ENCODE measurements at regions not wholly inside any gene's neighbourhood (a gene's known extent, or its start where the extent isn't known, plus 50 kb on each side); places are given as distances from the start of the nearest gene placed in this dataset.

DNA sequence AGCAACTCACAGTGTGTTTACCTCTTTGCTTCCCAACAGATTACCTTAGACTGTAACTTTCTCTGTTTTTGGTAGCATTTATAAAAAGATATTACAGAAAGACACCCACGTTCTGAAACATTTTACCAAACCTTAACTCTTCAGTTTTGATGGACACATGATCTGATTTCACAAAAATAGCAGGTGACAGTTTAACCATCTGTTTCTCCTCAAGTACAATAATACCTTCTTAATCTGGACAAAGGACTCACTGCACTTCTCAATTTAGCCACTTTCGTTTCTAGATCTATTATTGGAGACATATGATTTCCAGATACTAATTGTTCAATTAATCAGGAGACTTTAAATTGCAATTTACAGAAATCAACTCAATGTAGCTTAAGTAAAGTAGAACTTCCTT lies 703.8 kb upstream of the KIF2B start:
- Histone ChIP-seq H3K27me3 (ENCODE audit: control insufficient read depth in 2 of 2, insufficient read depth in 2 of 2, low read length in 2 of 2) (no peaks in the 10 kb centered on the region), H3K4me1 (ENCODE audit: control insufficient read depth, extremely low read depth, insufficient read depth, low read length) (no peaks in the 10 kb centered on the region), H3K27ac (ENCODE audit: insufficient read depth, low read depth, low read length) (no peak overlapping the region), H3K4me3 (replicated peaks in 1 of 3; ENCODE audit: insufficient read depth in 1 of 3, low read depth in 1 of 3, low read length in 3 of 3) (no peak overlapping the region), H4K20me1 (replicated peaks; ENCODE audit: control insufficient read depth, extremely low read depth, insufficient read depth, low read length) (no peaks in the 10 kb centered on the region), H3K4me2 (ENCODE audit: insufficient read depth, low read length) (no peak overlapping the region), H3K9me3 (replicated peaks; ENCODE audit: control insufficient read depth, insufficient read depth, low read length) (no peaks in the 10 kb centered on the region), H3K9ac (replicated peaks; ENCODE audit: extremely low read depth, insufficient read depth, low read length) (no peak overlapping the region), H3K9me1 (replicated peaks; ENCODE audit: control insufficient read depth, extremely low read depth, insufficient read depth, low read length) (no peaks in the 10 kb centered on the region), H2AFZ (ENCODE audit: low read depth, low read length) (no peak overlapping the region), H3K79me2 (ENCODE audit: control insufficient read depth, insufficient read depth, low read length) (no peaks in the 10 kb centered on the region), H3K36me3 (ENCODE audit: control insufficient read depth in 2 of 2, extremely low read depth in 1 of 2, insufficient read depth in 2 of 2, low read length in 2 of 2) (no peaks in the 10 kb centered on the region)
- FAIRE-seq (no peak), DNase-seq (ENCODE audit: low read depth, low spot score) (no peak)
- dilution Hi-C loops (cut with MboI; ENCODE audit: extremely low pct_ligation_motif_present, low sequenced_read_pairs), result no loop called here
- no peak for TF ChIP-seq JUN (IDR thresholded peaks at IDR 0.05; ENCODE audit: borderline replicate concordance, insufficient read depth, insufficient read length, low read depth)
- TF ChIP-seq, protein P1, sequence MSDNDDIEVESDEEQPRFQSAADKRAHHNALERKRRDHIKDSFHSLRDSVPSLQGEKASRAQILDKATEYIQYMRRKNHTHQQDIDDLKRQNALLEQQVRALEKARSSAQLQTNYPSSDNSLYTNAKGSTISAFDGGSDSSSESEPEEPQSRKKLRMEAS (IDR thresholded peaks at IDR 0.05; ENCODE audit: insufficient read depth, insufficient read length), result no peak
- POLR2A ChIA-PET, result no interaction called here
- CTCF ChIA-PET, result no interaction called here
- BruUV-seq (replicated peaks), result no TSS peak
- intact Hi-C loops (cut with micrococcal nuclease), result no loop called here

DNA sequence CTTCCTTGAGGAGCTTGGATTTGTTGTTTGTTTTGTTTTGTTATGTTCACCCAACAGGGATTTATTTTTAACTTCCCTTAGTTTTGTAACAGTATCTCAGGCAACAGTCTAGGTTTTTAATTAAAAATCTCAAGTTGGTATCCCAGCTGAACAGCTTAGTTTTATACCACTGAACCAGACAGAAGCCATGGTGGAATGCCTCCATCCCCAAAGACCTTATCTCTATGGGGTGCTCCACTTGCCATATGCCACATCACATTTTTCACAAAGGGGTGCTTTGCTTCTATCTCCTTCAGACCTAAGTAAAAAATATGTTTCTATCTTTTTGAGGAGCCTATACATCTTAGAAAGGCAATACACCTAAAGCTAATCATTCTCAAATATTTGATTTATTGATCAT lies 715.8 kb upstream of the KIF2B start:
- Histone ChIP-seq H3K9ac (replicated peaks; ENCODE audit: extremely low read depth, insufficient read depth, low read length) (no peak overlapping the region), H3K27ac (ENCODE audit: insufficient read depth, low read depth, low read length) (no peak overlapping the region), H3K4me1 (ENCODE audit: control insufficient read depth, extremely low read depth, insufficient read depth, low read length) (no peaks in the 10 kb centered on the region), H3K9me1 (replicated peaks; ENCODE audit: control insufficient read depth, extremely low read depth, insufficient read depth, low read length) (no peaks in the 10 kb centered on the region), H3K9me3 (replicated peaks; ENCODE audit: control insufficient read depth, insufficient read depth, low read length) (no peaks in the 10 kb centered on the region), H3K36me3 (ENCODE audit: control insufficient read depth in 2 of 2, extremely low read depth in 1 of 2, insufficient read depth in 2 of 2, low read length in 2 of 2) (no peaks in the 10 kb centered on the region), H3K4me3 (replicated peaks in 1 of 3; ENCODE audit: insufficient read depth in 1 of 3, low read depth in 1 of 3, low read length in 3 of 3) (no peak overlapping the region), H3K79me2 (ENCODE audit: control insufficient read depth, insufficient read depth, low read length) (no peaks in the 10 kb centered on the region), H2AFZ (ENCODE audit: low read depth, low read length) (no peak overlapping the region), H3K4me2 (ENCODE audit: insufficient read depth, low read length) (no peak overlapping the region), H3K27me3 (ENCODE audit: control insufficient read depth in 2 of 2, insufficient read depth in 2 of 2, low read length in 2 of 2) (no peaks in the 10 kb centered on the region), H4K20me1 (replicated peaks; ENCODE audit: control insufficient read depth, extremely low read depth, insufficient read depth, low read length) (no peaks in the 10 kb centered on the region)
- TF ChIP-seq MYC (IDR thresholded peaks at IDR 0.05; ENCODE audit: low read depth, low read length), result no peak
- TF ChIP-seq, protein P1 (IDR thresholded peaks at IDR 0.05; ENCODE audit: insufficient read depth, insufficient read length), result no peak
- no TSS peak for BruUV-seq (replicated peaks)
- ChIA-PET POLR2A (no interaction called here), CTCF (no interaction called here)
- FAIRE-seq (no peak), DNase-seq (ENCODE audit: low read depth, low spot score) (no peak)
- dilution Hi-C loops (cut with MboI; ENCODE audit: extremely low pct_ligation_motif_present, low sequenced_read_pairs) (no loop called here), intact Hi-C loops (cut with micrococcal nuclease) (no loop called here)
